Endothelial cell of umbilical vein (primary cell): ENCODE measurements at regions not wholly inside any gene's neighbourhood (a gene's known extent, or its start where the extent isn't known, plus 50 kb on each side); places are given as distances from the start of the nearest gene placed in this dataset.

Experiments
- BruUV-seq: library from RNA; stranded (reverse); fragments of 400-500 nt; replicated peaks from 2 replicates; lab custom pipeline; 2021; lab: Mats Ljungman, UMichigan
- CTCF ChIA-PET: fragments of 300-600, 350-600 bp; sonication (Branson Sonifier 250); formaldehyde crosslinking; loops from one replicate; lab custom pipeline; 2021; ENCODE audit warnings: antibody characterized with exemption, inconsistent platforms; lab: Charles Lee
- POLR2A ChIA-PET: fragments of 300-600, 350-600 bp; sonication (Branson Sonifier 250); formaldehyde crosslinking; loops from one replicate; lab custom pipeline; 2021; ENCODE audit warnings: antibody characterized with exemption, inconsistent platforms; lab: Charles Lee
- DNase-seq: peaks from one replicate; pipeline ENCODE4 v3.0.0-alpha.2; 2011; ENCODE audit warnings: low read depth, low spot score
- FAIRE-seq: peaks from 2 replicates; lab custom pipeline; 2011; peaks lifted over from hg19 to GRCh38; lab: Jason Lieb, UNC
- H2AFZ ChIP-seq: 2 replicates; pipeline ENCODE4 v1.6.0; 2012; ENCODE audit warnings: low read depth, low read length, control low read depth, inconsistent platforms
- H3K27ac ChIP-seq: 2 replicates; pipeline ENCODE4 v1.5.1; 2011; ENCODE audit warnings: low read depth, mild to moderate bottlenecking, control low read depth, low read length, moderate library complexity; ENCODE audit not compliant: insufficient read depth
- H3K27me3 ChIP-seq, 2 experiments: 2 replicates each; pipeline versions ENCODE4 v1.6.0 to v1.6.1; 2011; ENCODE audit warnings: low read length in 2 of 2, mixed read lengths in 1 of 2; ENCODE audit not compliant: control insufficient read depth in 2 of 2, insufficient read depth in 2 of 2
- H3K36me3 ChIP-seq, 2 experiments: 2 replicates in 1 of 2; 3 replicates in 1 of 2; pipeline ENCODE4 v1.5.1; 2011; ENCODE audit warnings: low read length in 2 of 2, mild to moderate bottlenecking in 1 of 2, moderate library complexity in 1 of 2; ENCODE audit not compliant: control insufficient read depth in 2 of 2, insufficient read depth in 2 of 2; ENCODE audit errors: extremely low read depth in 1 of 2
- H3K4me1 ChIP-seq: 3 replicates; pipeline ENCODE4 v1.5.1; 2011; ENCODE audit warnings: mild to moderate bottlenecking, low read length; ENCODE audit not compliant: control insufficient read depth, insufficient read depth; ENCODE audit errors: extremely low read depth
- H3K4me2 ChIP-seq: 2 replicates; pipeline ENCODE4 v1.6.1; 2011; ENCODE audit warnings: low read length, control low read depth, mixed read lengths; ENCODE audit not compliant: insufficient read depth
- H3K4me3 ChIP-seq, 3 experiments: fragments of 200-600 bp in 1 of 3; sonication (generic), shearing (Covaris generic) in 1 of 3; replicated peaks in 1 of 3; 2 replicates each; pipeline ENCODE4 v1.5.1; 2011 to 2016; ENCODE audit warnings: control low read depth in 3 of 3, low read length in 3 of 3, mild to moderate bottlenecking in 2 of 3, inconsistent platforms in 1 of 3, low read depth in 1 of 3, moderate library complexity in 1 of 3; ENCODE audit not compliant: insufficient read depth in 1 of 3
- H3K79me2 ChIP-seq: 2 replicates; pipeline ENCODE4 v1.6.0; 2012; ENCODE audit warnings: low read length, inconsistent platforms; ENCODE audit not compliant: control insufficient read depth, insufficient read depth
- H3K9ac ChIP-seq: replicated peaks from 2 replicates; pipeline ENCODE3; 2011; ENCODE audit warnings: low read length, control low read depth; ENCODE audit not compliant: insufficient read depth; ENCODE audit errors: extremely low read depth
- H3K9me1 ChIP-seq: replicated peaks from 3 replicates; pipeline ENCODE4 v1.6.0; 2011; ENCODE audit warnings: mild to moderate bottlenecking, low read length; ENCODE audit not compliant: control insufficient read depth, insufficient read depth; ENCODE audit errors: extremely low read depth
- H3K9me3 ChIP-seq: replicated peaks from 2 replicates; pipeline ENCODE4 v1.5.1; 2012; ENCODE audit warnings: low read length, inconsistent platforms; ENCODE audit not compliant: control insufficient read depth, insufficient read depth
- H4K20me1 ChIP-seq: replicated peaks from 2 replicates; pipeline ENCODE3; 2011; ENCODE audit warnings: mild to moderate bottlenecking, low read length; ENCODE audit not compliant: control insufficient read depth, insufficient read depth; ENCODE audit errors: extremely low read depth
- EZH2 ChIP-seq: IDR thresholded peaks from 2 replicates; pipeline ENCODE4 v1.6.1; 2012; ENCODE audit warnings: borderline replicate concordance, low read depth, mild to moderate bottlenecking, moderate library complexity, low read length, inconsistent platforms; ENCODE audit not compliant: severe bottlenecking
- JUN ChIP-seq: IDR thresholded peaks from 2 replicates; pipeline ENCODE4 v1.6.1; 2011; ENCODE audit warnings: borderline replicate concordance, low read depth; ENCODE audit not compliant: insufficient read length, insufficient read depth
- MYC ChIP-seq: IDR thresholded peaks from one replicate; pipeline ENCODE4 v1.6.1; 2011; ENCODE audit warnings: mild to moderate bottlenecking, low read depth, low read length
- POLR2A ChIP-seq: IDR thresholded peaks from 2 replicates; pipeline ENCODE4 v1.6.1; 2012; ENCODE audit warnings: low read depth, mild to moderate bottlenecking, control low read depth, low read length
- POLR2AphosphoS5 ChIP-seq: IDR thresholded peaks from 2 replicates; pipeline ENCODE4 v1.6.1; 2012; ENCODE audit warnings: low read depth, mild to moderate bottlenecking, control low read depth, low read length, moderate library complexity; ENCODE audit not compliant: insufficient read depth
- dilution Hi-C: fragments of 300-500 bp; cut with MboI; formaldehyde crosslinking; loops from one replicate; pipeline ENCODE4 v1.15.0; 2019; ENCODE audit warnings: low sequenced_read_pairs; ENCODE audit not compliant: extremely low pct_ligation_motif_present
- intact Hi-C: fragments of 100-400 bp; cut with micrococcal nuclease; formaldehyde crosslinking; loops from one replicate; pipeline ENCODE4 v1.10.0; 2022
- TF ChIP-seq, protein P1 (sequence below): IDR thresholded peaks from 2 replicates; pipeline ENCODE4 v1.6.1; 2011; ENCODE audit not compliant: insufficient read depth, insufficient read length

- H3K9me3 ChIP-seq, result no peaks in the 10 kb centered on the region
- no peaks in the 10 kb centered on the region for H4K20me1 ChIP-seq
- H3K27me3 ChIP-seq, result no peaks in the 10 kb centered on the region
- POLR2A ChIA-PET, result no interaction called here
- no peak for TF ChIP-seq POLR2AphosphoS5
- no peak for TF ChIP-seq EZH2
- TF ChIP-seq JUN, result no peak
- no peak for TF ChIP-seq MYC
- TF ChIP-seq, protein P1, sequence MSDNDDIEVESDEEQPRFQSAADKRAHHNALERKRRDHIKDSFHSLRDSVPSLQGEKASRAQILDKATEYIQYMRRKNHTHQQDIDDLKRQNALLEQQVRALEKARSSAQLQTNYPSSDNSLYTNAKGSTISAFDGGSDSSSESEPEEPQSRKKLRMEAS, result no peak
- TF ChIP-seq POLR2A, result no peak
- no TSS peak for BruUV-seq
- H3K4me3 ChIP-seq, result no peak overlapping the region
- no peaks in the 10 kb centered on the region for H3K79me2 ChIP-seq
- H3K4me1 ChIP-seq, result peaks cover 2% of the 10 kb centered on the region
- no peak overlapping the region for H3K9ac ChIP-seq
- DNase-seq (no peak), FAIRE-seq (no peak)
- intact Hi-C loops (no loop called here), dilution Hi-C loops (no loop called here)
- no peak overlapping the region for H3K27ac ChIP-seq
- H3K36me3 ChIP-seq, result no peaks in the 10 kb centered on the region
- H3K4me2 ChIP-seq, result no peak overlapping the region
- H3K9me1 ChIP-seq, result no peaks in the 10 kb centered on the region
- CTCF ChIA-PET, result no interaction called here
- H2AFZ ChIP-seq, result no peak overlapping the region
Measured at GRCh38 chr18:2406544-2406943, 164.8 kb downstream of the METTL4 start.

GRCh38 chr18:2407961-2408360 is 163.3 kb downstream of the METTL4 start:
- FAIRE-seq (no peak), DNase-seq (no peak)
- no peak for TF ChIP-seq EZH2
- TF ChIP-seq POLR2AphosphoS5, result no peak
- Histone ChIP-seq H3K27ac (no peak overlapping the region), H4K20me1 (no peaks in the 10 kb centered on the region), H3K9me1 (no peaks in the 10 kb centered on the region), H2AFZ (no peak overlapping the region), H3K9me3 (no peaks in the 10 kb centered on the region), H3K4me1 (peaks cover 5% of the 10 kb centered on the region), H3K36me3 (no peaks in the 10 kb centered on the region), H3K27me3 (no peaks in the 10 kb centered on the region), H3K4me3 (no peak overlapping the region), H3K79me2 (no peaks in the 10 kb centered on the region), H3K4me2 (no peak overlapping the region), H3K9ac (no peak overlapping the region)
- dilution Hi-C loops, result no loop called here
- ChIA-PET CTCF (interaction anchor here (0.8 kb wide), 1 partner anchor 48 kb away, joined by 3 read pairs; no protein-coding TSS in a partner anchor), POLR2A (no interaction called here)
- BruUV-seq, result no TSS peak
- intact Hi-C loops, result no loop called here
